K562 (cell line): ENCODE measurements at regions not wholly inside any gene's neighbourhood (a gene's known extent, or its start where the extent isn't known, plus 50 kb on each side); places are given as distances from the start of the nearest gene placed in this dataset.

Experiments
- ATAC-seq: fragments of 200-7000 bp; cut with Tn5 transposase; 3 replicates; pipeline ENCODE4 v1.9.1; 2020; ENCODE audit warnings: moderate library complexity
- BruUV-seq: library from RNA; stranded (reverse); fragments of 400-500 nt; replicated peaks from 2 replicates; lab custom pipeline; 2021; lab: Mats Ljungman, UMichigan
- CTCF ChIA-PET: fragments of 300-600 bp; formaldehyde crosslinking; extraction: SDS; loops from one replicate; lab custom pipeline; 2021; ENCODE audit warnings: low intra/inter-chr PET ratio; lab: Yijun Ruan, JAX
- POLR2A ChIA-PET: fragments of 300-600, 350-650 bp; sonication (Branson Sonifier 250); formaldehyde crosslinking; extraction: SDS; loops from one replicate; lab custom pipeline; 2021; ENCODE audit warnings: antibody characterized with exemption, inconsistent platforms; lab: Yijun Ruan, JAX
- DNase-seq, 4 experiments: peaks; one replicate each; pipeline versions ENCODE4 v3.0.0 to v3.0.0-alpha.2; 2011 to 2018; ENCODE audit warnings: low spot score in 3 of 4, mixed read lengths in 3 of 4; ENCODE audit errors: extremely low read depth in 1 of 4
- FAIRE-seq: peaks from 2 replicates; lab custom pipeline; 2011; peaks lifted over from hg19 to GRCh38; lab: Jason Lieb, UNC
- H2AFZ ChIP-seq: 2 replicates; pipeline ENCODE4 v1.6.0; 2011; ENCODE audit warnings: low read depth, low read length, control low read depth, inconsistent platforms
- H3K27ac ChIP-seq: fragments of 200-600 bp; 3 replicates; pipeline ENCODE4 v1.8.0; 2011; ENCODE audit warnings: low read depth, mild to moderate bottlenecking, control low read depth, inconsistent platforms, low read length, moderate library complexity, mixed read lengths; ENCODE audit errors: extremely low read depth
- H3K27me3 ChIP-seq, 2 experiments: fragments of 300-600 bp in 1 of 2; 2 replicates in 1 of 2; 3 replicates in 1 of 2; pipeline versions ENCODE4 v1.6.0 to v1.8.0; 2011; ENCODE audit warnings: inconsistent platforms in 2 of 2, low read length in 2 of 2, mild to moderate bottlenecking in 1 of 2, mixed read lengths in 1 of 2, moderate library complexity in 1 of 2; ENCODE audit not compliant: control insufficient read depth in 2 of 2, insufficient read depth in 2 of 2
- H3K36me3 ChIP-seq: fragments of 300-600 bp; 3 replicates; pipeline ENCODE4 v1.8.0; 2011; ENCODE audit warnings: mild to moderate bottlenecking, low read length, inconsistent platforms; ENCODE audit not compliant: control insufficient read depth, insufficient read depth
- H3K4me1 ChIP-seq, 2 experiments: fragments of 200-600 bp in 1 of 2; replicated peaks in 1 of 2; 2 replicates in 1 of 2; 3 replicates in 1 of 2; pipeline versions ENCODE4 v1.5.1 to v1.8.0; 2011; ENCODE audit warnings: inconsistent platforms in 2 of 2, low read length in 2 of 2, mild to moderate bottlenecking in 1 of 2, mixed read lengths in 1 of 2, moderate library complexity in 1 of 2; ENCODE audit not compliant: control insufficient read depth in 2 of 2, insufficient read depth in 2 of 2
- H3K4me2 ChIP-seq: 2 replicates; pipeline ENCODE4 v1.6.1; 2011; ENCODE audit warnings: low read length, control low read depth, inconsistent platforms, mixed read lengths; ENCODE audit not compliant: insufficient read depth
- H3K4me3 ChIP-seq: fragments of 200-600 bp; sonication (generic), shearing (Covaris generic); 2 replicates; pipeline ENCODE4 v1.5.1; 2016; ENCODE audit warnings: control low read depth, inconsistent platforms
- H3K79me2 ChIP-seq: fragments of 200-600 bp; 3 replicates; pipeline ENCODE4 v1.8.0; 2011; ENCODE audit warnings: low read length, inconsistent platforms; ENCODE audit not compliant: control insufficient read depth, insufficient read depth
- H3K9ac ChIP-seq, 2 experiments: 2 replicates each; pipeline versions ENCODE4 v1.6.0 to v1.6.1; 2011; ENCODE audit warnings: low read depth in 2 of 2, low read length in 2 of 2, control low read depth in 1 of 2, inconsistent platforms in 1 of 2, mild to moderate bottlenecking in 1 of 2, mixed read lengths in 1 of 2; ENCODE audit not compliant: insufficient read depth in 1 of 2
- H3K9me1 ChIP-seq: one replicate; pipeline ENCODE4 v1.6.0; 2011; ENCODE audit warnings: inconsistent platforms, mild to moderate bottlenecking, low read length, moderate library complexity; ENCODE audit not compliant: control insufficient read depth, insufficient read depth
- H3K9me3 ChIP-seq: replicated peaks from 2 replicates; pipeline ENCODE4 v1.5.1; 2011; ENCODE audit warnings: low read depth, low read length, inconsistent platforms; ENCODE audit not compliant: control insufficient read depth, insufficient read depth
- H4K20me1 ChIP-seq: replicated peaks from 2 replicates; pipeline ENCODE4 v1.6.1; 2011; ENCODE audit warnings: low read length, inconsistent platforms, mixed read lengths; ENCODE audit not compliant: control insufficient read depth, insufficient read depth
- ETV5 ChIP-seq: sonication (generic); formaldehyde crosslinking; IDR thresholded peaks from 2 replicates; pipeline ENCODE4 v1.4.0; 2020; ENCODE audit warnings: low read depth, mild to moderate bottlenecking, missing genetic modification reagents
- MCM3 ChIP-seq: fragments of 450-650 bp; IDR thresholded peaks from 2 replicates; pipeline ENCODE4 v1.6.1; 2016
- NR2C2 ChIP-seq, 2 experiments: fragments of 200-800 bp in 1 of 2; sonication (Bioruptor generic) in 1 of 2; sonication (generic) in 1 of 2; formaldehyde crosslinking in 1 of 2; IDR thresholded peaks; 2 replicates each; pipeline versions ENCODE4 v1.6.1 to v1.8.0; 2016 to 2022; ENCODE audit warnings: mild to moderate bottlenecking in 1 of 2, missing compliant biosample characterization in 1 of 2, missing genetic modification characterization in 1 of 2, missing genetic modification reagents in 1 of 2
- RAD21 ChIP-seq, 2 experiments: fragments of 250-450 bp in 1 of 2; fragments of 450-650 bp in 1 of 2; sonication (Bioruptor Pico) in 1 of 2; formaldehyde crosslinking in 1 of 2; IDR thresholded peaks in 1 of 2; conservative IDR thresholded peaks in 1 of 2; 2 replicates each; pipeline versions ENCODE4 v1.4.0 to v1.8.0; 2020 to 2022; ENCODE audit warnings: mild to moderate bottlenecking in 2 of 2, moderate library complexity in 1 of 2
- SMC3 ChIP-seq: conservative IDR thresholded peaks from 2 replicates; pipeline ENCODE4 v1.6.1; 2011; ENCODE audit warnings: low read depth, low read length, improper control_type of control experiment; ENCODE audit not compliant: insufficient read depth
- XRCC4 ChIP-seq: IDR thresholded peaks from one replicate; pipeline ENCODE4 v1.6.1; 2011; ENCODE audit not compliant: insufficient read depth, insufficient read length; ENCODE audit errors: extremely low read depth
- WGBS: fragments of 100-300 bp; shearing (Covaris generic); methylation state at CpG from one replicate; pipeline ENCODE4 v1.1.6; 2016; ENCODE audit warnings: low coverage, mixed read lengths; ENCODE audit not compliant: insufficient coverage; ENCODE audit errors: missing lambda C conversion rate; 5-methylcytosine and 5-hydroxymethylcytosine counted together
- in situ Hi-C: fragments of 300-500 bp; cut with MboI; formaldehyde crosslinking; loops from 4 replicates; pipeline ENCODE4 v1.15.0; 2018; ENCODE audit warnings: inconsistent platforms, mixed read lengths
- intact Hi-C: fragments of 100-400 bp; cut with micrococcal nuclease; formaldehyde crosslinking; loops from 2 replicates; pipeline ENCODE4 v1.14.2; 2022
- TF ChIP-seq, protein P1 (sequence below), 2 experiments: IDR thresholded peaks; 2 replicates each; pipeline ENCODE4 v1.6.1; 2012; ENCODE audit warnings: improper control_type of control experiment in 2 of 2, low read depth in 2 of 2, low read length in 2 of 2, borderline replicate concordance in 1 of 2
- TF ChIP-seq, protein P2 (sequence below): fragments of 250-450 bp; sonication (Bioruptor Pico); IDR thresholded peaks from 2 replicates; pipeline ENCODE4 v1.5.0; 2021
- TF ChIP-seq, protein P3 (sequence below): sonication (generic); IDR thresholded peaks from 2 replicates; pipeline ENCODE4 v1.6.1; 2016
- TF ChIP-seq, protein P4 (sequence below), 3 experiments: IDR thresholded peaks in 2 of 3; conservative IDR thresholded peaks in 1 of 3; 2 replicates each; pipeline ENCODE4 v1.5.1; 2011 to 2012; ENCODE audit warnings: low read length in 3 of 3, mild to moderate bottlenecking in 3 of 3, control low read depth in 2 of 3, improper control_type of control experiment in 1 of 3, inconsistent platforms in 1 of 3, low read depth in 1 of 3, mixed read lengths in 1 of 3, moderate library complexity in 1 of 3; ENCODE audit not compliant: insufficient read depth in 2 of 3

DNA sequence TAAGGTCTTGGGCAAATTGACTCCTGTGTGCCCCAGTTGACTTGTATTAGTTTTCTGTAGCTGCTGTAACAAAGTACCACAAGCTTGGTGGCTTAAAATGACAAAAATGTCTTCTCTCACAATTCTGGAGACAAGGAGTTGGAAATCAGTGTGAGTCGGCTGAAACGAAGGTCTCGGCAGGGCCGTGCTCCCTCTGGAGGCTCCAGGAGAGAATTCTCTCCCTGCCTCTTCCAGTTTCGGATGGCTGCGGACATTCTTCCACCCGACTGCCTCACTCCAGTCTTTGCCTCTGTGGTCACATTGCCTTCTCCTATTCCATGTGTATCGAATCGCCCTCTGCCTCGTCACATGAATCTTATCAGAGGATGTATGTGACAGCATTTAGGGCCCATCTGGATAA, 66.0 kb upstream of the PHOX2B start:
- BruUV-seq = no TSS peak
- peak in 1 of 4 experiments; percentile 6 for DNase-seq
- 1% methylated on average over 10 of the region's 10 CpGs for WGBS
- Histone ChIP-seq H3K9me3 (no peaks in the 10 kb centered on the region), H3K9ac (no peak overlapping the region), H3K27me3 (no peaks in the 10 kb centered on the region), H3K36me3 (no peaks in the 10 kb centered on the region), H3K9me1 (no peaks in the 10 kb centered on the region), H3K4me2 (no peak overlapping the region), H3K27ac (no peak overlapping the region), H4K20me1 (no peaks in the 10 kb centered on the region), H3K79me2 (no peaks in the 10 kb centered on the region), H3K4me3 (no peak overlapping the region), H3K4me1 (no peaks in the 10 kb centered on the region), H2AFZ (no peak overlapping the region)
- intact Hi-C loops (no loop called here), in situ Hi-C loops (no loop called here)
- FAIRE-seq = peak; percentile 48
- ATAC-seq = peak; percentile 63
- POLR2A ChIA-PET = no interaction called here
- CTCF ChIA-PET = interaction anchor here (0.9 kb wide), 1 partner anchor 121 kb away, joined by 7 read pairs; no protein-coding TSS in a partner anchor
- TF ChIP-seq, protein P1, sequence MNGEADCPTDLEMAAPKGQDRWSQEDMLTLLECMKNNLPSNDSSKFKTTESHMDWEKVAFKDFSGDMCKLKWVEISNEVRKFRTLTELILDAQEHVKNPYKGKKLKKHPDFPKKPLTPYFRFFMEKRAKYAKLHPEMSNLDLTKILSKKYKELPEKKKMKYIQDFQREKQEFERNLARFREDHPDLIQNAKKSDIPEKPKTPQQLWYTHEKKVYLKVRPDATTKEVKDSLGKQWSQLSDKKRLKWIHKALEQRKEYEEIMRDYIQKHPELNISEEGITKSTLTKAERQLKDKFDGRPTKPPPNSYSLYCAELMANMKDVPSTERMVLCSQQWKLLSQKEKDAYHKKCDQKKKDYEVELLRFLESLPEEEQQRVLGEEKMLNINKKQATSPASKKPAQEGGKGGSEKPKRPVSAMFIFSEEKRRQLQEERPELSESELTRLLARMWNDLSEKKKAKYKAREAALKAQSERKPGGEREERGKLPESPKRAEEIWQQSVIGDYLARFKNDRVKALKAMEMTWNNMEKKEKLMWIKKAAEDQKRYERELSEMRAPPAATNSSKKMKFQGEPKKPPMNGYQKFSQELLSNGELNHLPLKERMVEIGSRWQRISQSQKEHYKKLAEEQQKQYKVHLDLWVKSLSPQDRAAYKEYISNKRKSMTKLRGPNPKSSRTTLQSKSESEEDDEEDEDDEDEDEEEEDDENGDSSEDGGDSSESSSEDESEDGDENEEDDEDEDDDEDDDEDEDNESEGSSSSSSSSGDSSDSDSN (IDR thresholded peaks at IDR 0.05; ENCODE audit: borderline replicate concordance in 1 of 2, low read depth in 2 of 2, low read length in 2 of 2) = no peak
- TF ChIP-seq RAD21 (CRISPR knock-in tag; conservative IDR thresholded peaks at IDR 0.05 in 1 of 2, IDR thresholded peaks at IDR 0.05 in 1 of 2) = peak; percentile 21 to 51; a peak in 3 of 4 replicates
- no peak for TF ChIP-seq MCM3
- no peak for TF ChIP-seq SMC3
- TF ChIP-seq, protein P2, sequence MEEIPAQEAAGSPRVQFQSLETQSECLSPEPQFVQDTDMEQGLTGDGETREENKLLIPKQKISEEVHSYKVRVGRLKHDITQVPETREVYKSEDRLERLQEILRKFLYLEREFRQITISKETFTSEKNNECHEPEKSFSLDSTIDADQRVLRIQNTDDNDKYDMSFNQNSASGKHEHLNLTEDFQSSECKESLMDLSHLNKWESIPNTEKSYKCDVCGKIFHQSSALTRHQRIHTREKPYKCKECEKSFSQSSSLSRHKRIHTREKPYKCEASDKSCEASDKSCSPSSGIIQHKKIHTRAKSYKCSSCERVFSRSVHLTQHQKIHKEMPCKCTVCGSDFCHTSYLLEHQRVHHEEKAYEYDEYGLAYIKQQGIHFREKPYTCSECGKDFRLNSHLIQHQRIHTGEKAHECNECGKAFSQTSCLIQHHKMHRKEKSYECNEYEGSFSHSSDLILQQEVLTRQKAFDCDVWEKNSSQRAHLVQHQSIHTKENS (CRISPR knock-in tag) = no peak
- no peak for TF ChIP-seq XRCC4
- TF ChIP-seq, protein P3, sequence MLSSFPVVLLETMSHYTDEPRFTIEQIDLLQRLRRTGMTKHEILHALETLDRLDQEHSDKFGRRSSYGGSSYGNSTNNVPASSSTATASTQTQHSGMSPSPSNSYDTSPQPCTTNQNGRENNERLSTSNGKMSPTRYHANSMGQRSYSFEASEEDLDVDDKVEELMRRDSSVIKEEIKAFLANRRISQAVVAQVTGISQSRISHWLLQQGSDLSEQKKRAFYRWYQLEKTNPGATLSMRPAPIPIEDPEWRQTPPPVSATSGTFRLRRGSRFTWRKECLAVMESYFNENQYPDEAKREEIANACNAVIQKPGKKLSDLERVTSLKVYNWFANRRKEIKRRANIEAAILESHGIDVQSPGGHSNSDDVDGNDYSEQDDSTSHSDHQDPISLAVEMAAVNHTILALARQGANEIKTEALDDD = no peak
- TF ChIP-seq, protein P4, sequence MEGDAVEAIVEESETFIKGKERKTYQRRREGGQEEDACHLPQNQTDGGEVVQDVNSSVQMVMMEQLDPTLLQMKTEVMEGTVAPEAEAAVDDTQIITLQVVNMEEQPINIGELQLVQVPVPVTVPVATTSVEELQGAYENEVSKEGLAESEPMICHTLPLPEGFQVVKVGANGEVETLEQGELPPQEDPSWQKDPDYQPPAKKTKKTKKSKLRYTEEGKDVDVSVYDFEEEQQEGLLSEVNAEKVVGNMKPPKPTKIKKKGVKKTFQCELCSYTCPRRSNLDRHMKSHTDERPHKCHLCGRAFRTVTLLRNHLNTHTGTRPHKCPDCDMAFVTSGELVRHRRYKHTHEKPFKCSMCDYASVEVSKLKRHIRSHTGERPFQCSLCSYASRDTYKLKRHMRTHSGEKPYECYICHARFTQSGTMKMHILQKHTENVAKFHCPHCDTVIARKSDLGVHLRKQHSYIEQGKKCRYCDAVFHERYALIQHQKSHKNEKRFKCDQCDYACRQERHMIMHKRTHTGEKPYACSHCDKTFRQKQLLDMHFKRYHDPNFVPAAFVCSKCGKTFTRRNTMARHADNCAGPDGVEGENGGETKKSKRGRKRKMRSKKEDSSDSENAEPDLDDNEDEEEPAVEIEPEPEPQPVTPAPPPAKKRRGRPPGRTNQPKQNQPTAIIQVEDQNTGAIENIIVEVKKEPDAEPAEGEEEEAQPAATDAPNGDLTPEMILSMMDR (IDR thresholded peaks at IDR 0.05 in 2 of 3, conservative IDR thresholded peaks at IDR 0.05 in 1 of 3; ENCODE audit: insufficient read depth in 2 of 3, low read depth in 1 of 3, low read length in 3 of 3) = peak in 2 of 3 experiments; percentile 26 to 38; a peak in 3 of 6 replicates
- no peak for TF ChIP-seq ETV5 (CRISPR knock-in tag)
- no peak for TF ChIP-seq NR2C2 (CRISPR knock-in tag; IDR thresholded peaks at IDR 0.05)
- no peak for TF ChIP-seq NR2C2 (tag; IDR thresholded peaks at IDR 0.05)
